GF-D8 (cell line): ENCODE measurements at regions not wholly inside any gene's neighbourhood (a gene's known extent, or its start where the extent isn't known, plus 50 kb on each side); places are given as distances from the start of the nearest gene placed in this dataset.

ENCODE experiments used
- DNase-seq: peaks from one replicate; lab custom pipeline; 2025; lab: John Stamatoyannopoulos, UW

GRCh38 chr3:182067423-182067822 is 355.7 kb downstream of the SOX2 start:
- no peak for DNase-seq

GRCh38 chr3:182078316-182078715 is 366.6 kb downstream of the SOX2 start:
- DNase-seq: no peak

- DNase-seq: no peak
Observed at GRCh38 chr3:182078929-182079328, 367.2 kb downstream of the SOX2 start.

GRCh38 chr3:182081096-182081495 is 369.4 kb downstream of the SOX2 start:
- no peak for DNase-seq

- DNase-seq: no peak
Observed at GRCh38 chr3:182083112-182083511, 371.4 kb downstream of the SOX2 start.

GRCh38 chr3:182092662-182093262 is 381.0 kb downstream of the SOX2 start:
- no peak for DNase-seq

GRCh38 chr3:182094321-182094720 is 382.6 kb downstream of the SOX2 start:
- DNase-seq: no peak

GRCh38 chr3:182104881-182105280 is 393.2 kb downstream of the SOX2 start:
- DNase-seq: no peak

- DNase-seq: no peak
Observed at GRCh38 chr3:182105875-182106274, 394.1 kb downstream of the SOX2 start.

GRCh38 chr3:182108371-182108770 is 396.6 kb downstream of the SOX2 start:
- no peak for DNase-seq

- no peak for DNase-seq
Observed at GRCh38 chr3:182111967-182112366, 400.2 kb downstream of the SOX2 start.

GRCh38 chr3:182115328-182116015 is 403.7 kb downstream of the SOX2 start:
- no peak for DNase-seq

- DNase-seq: no peak
Observed at GRCh38 chr3:182116386-182116785, 404.7 kb downstream of the SOX2 start.

GRCh38 chr3:182117131-182117530 is 405.4 kb downstream of the SOX2 start:
- DNase-seq: no peak

- no peak for DNase-seq
Observed at GRCh38 chr3:182117583-182117982, 405.9 kb downstream of the SOX2 start.

- no peak for DNase-seq
Observed at GRCh38 chr3:182118066-182118465, 406.3 kb downstream of the SOX2 start.

- no peak for DNase-seq
Observed at GRCh38 chr3:182121401-182121800, 409.7 kb downstream of the SOX2 start.

- no peak for DNase-seq
Observed at GRCh38 chr3:182122779-182123178, 411.1 kb downstream of the SOX2 start.

- no peak for DNase-seq
Observed at GRCh38 chr3:182124187-182124586, 412.5 kb downstream of the SOX2 start.

- no peak for DNase-seq
Observed at GRCh38 chr3:182124716-182125115, 413.0 kb downstream of the SOX2 start.

- no peak for DNase-seq
Observed at GRCh38 chr3:182129740-182130139, 418.0 kb downstream of the SOX2 start.

GRCh38 chr3:182133752-182134151 is 422.0 kb downstream of the SOX2 start:
- DNase-seq: no peak

- no peak for DNase-seq
Observed at GRCh38 chr3:182135056-182135455, 423.3 kb downstream of the SOX2 start.
